Endothelial cell of umbilical vein (primary cell): ENCODE measurements at regions not wholly inside any gene's neighbourhood (a gene's known extent, or its start where the extent isn't known, plus 50 kb on each side); places are given as distances from the start of the nearest gene placed in this dataset.

ENCODE experiments used
- BruUV-seq: library from RNA; stranded (reverse); fragments of 400-500 nt; replicated peaks from 2 replicates; lab custom pipeline; 2021; lab: Mats Ljungman, UMichigan
- CTCF ChIA-PET: fragments of 300-600, 350-600 bp; sonication (Branson Sonifier 250); formaldehyde crosslinking; loops from one replicate; lab custom pipeline; 2021; ENCODE audit warnings: antibody characterized with exemption, inconsistent platforms; lab: Charles Lee
- POLR2A ChIA-PET: fragments of 300-600, 350-600 bp; sonication (Branson Sonifier 250); formaldehyde crosslinking; loops from one replicate; lab custom pipeline; 2021; ENCODE audit warnings: antibody characterized with exemption, inconsistent platforms; lab: Charles Lee
- DNase-seq: peaks from one replicate; pipeline ENCODE4 v3.0.0-alpha.2; 2011; ENCODE audit warnings: low read depth, low spot score
- FAIRE-seq: peaks from 2 replicates; lab custom pipeline; 2011; peaks lifted over from hg19 to GRCh38; lab: Jason Lieb, UNC
- H2AFZ ChIP-seq: 2 replicates; pipeline ENCODE4 v1.6.0; 2012; ENCODE audit warnings: low read depth, low read length, control low read depth, inconsistent platforms
- H3K27ac ChIP-seq: 2 replicates; pipeline ENCODE4 v1.5.1; 2011; ENCODE audit warnings: low read depth, mild to moderate bottlenecking, control low read depth, low read length, moderate library complexity; ENCODE audit not compliant: insufficient read depth
- H3K27me3 ChIP-seq, 2 experiments: 2 replicates each; pipeline versions ENCODE4 v1.6.0 to v1.6.1; 2011; ENCODE audit warnings: low read length in 2 of 2, mixed read lengths in 1 of 2; ENCODE audit not compliant: control insufficient read depth in 2 of 2, insufficient read depth in 2 of 2
- H3K36me3 ChIP-seq, 2 experiments: 2 replicates in 1 of 2; 3 replicates in 1 of 2; pipeline ENCODE4 v1.5.1; 2011; ENCODE audit warnings: low read length in 2 of 2, mild to moderate bottlenecking in 1 of 2, moderate library complexity in 1 of 2; ENCODE audit not compliant: control insufficient read depth in 2 of 2, insufficient read depth in 2 of 2; ENCODE audit errors: extremely low read depth in 1 of 2
- H3K4me1 ChIP-seq: 3 replicates; pipeline ENCODE4 v1.5.1; 2011; ENCODE audit warnings: mild to moderate bottlenecking, low read length; ENCODE audit not compliant: control insufficient read depth, insufficient read depth; ENCODE audit errors: extremely low read depth
- H3K4me2 ChIP-seq: 2 replicates; pipeline ENCODE4 v1.6.1; 2011; ENCODE audit warnings: low read length, control low read depth, mixed read lengths; ENCODE audit not compliant: insufficient read depth
- H3K4me3 ChIP-seq, 3 experiments: fragments of 200-600 bp in 1 of 3; sonication (generic), shearing (Covaris generic) in 1 of 3; replicated peaks in 1 of 3; 2 replicates each; pipeline ENCODE4 v1.5.1; 2011 to 2016; ENCODE audit warnings: control low read depth in 3 of 3, low read length in 3 of 3, mild to moderate bottlenecking in 2 of 3, inconsistent platforms in 1 of 3, low read depth in 1 of 3, moderate library complexity in 1 of 3; ENCODE audit not compliant: insufficient read depth in 1 of 3
- H3K79me2 ChIP-seq: 2 replicates; pipeline ENCODE4 v1.6.0; 2012; ENCODE audit warnings: low read length, inconsistent platforms; ENCODE audit not compliant: control insufficient read depth, insufficient read depth
- H3K9ac ChIP-seq: replicated peaks from 2 replicates; pipeline ENCODE3; 2011; ENCODE audit warnings: low read length, control low read depth; ENCODE audit not compliant: insufficient read depth; ENCODE audit errors: extremely low read depth
- H3K9me1 ChIP-seq: replicated peaks from 3 replicates; pipeline ENCODE4 v1.6.0; 2011; ENCODE audit warnings: mild to moderate bottlenecking, low read length; ENCODE audit not compliant: control insufficient read depth, insufficient read depth; ENCODE audit errors: extremely low read depth
- H3K9me3 ChIP-seq: replicated peaks from 2 replicates; pipeline ENCODE4 v1.5.1; 2012; ENCODE audit warnings: low read length, inconsistent platforms; ENCODE audit not compliant: control insufficient read depth, insufficient read depth
- H4K20me1 ChIP-seq: replicated peaks from 2 replicates; pipeline ENCODE3; 2011; ENCODE audit warnings: mild to moderate bottlenecking, low read length; ENCODE audit not compliant: control insufficient read depth, insufficient read depth; ENCODE audit errors: extremely low read depth
- EZH2 ChIP-seq: IDR thresholded peaks from 2 replicates; pipeline ENCODE4 v1.6.1; 2012; ENCODE audit warnings: borderline replicate concordance, low read depth, mild to moderate bottlenecking, moderate library complexity, low read length, inconsistent platforms; ENCODE audit not compliant: severe bottlenecking
- FOS ChIP-seq: IDR thresholded peaks from 2 replicates; pipeline ENCODE4 v1.6.1; 2011; ENCODE audit warnings: mild to moderate bottlenecking, low read length, moderate library complexity, borderline replicate concordance; ENCODE audit not compliant: insufficient read depth
- GATA2 ChIP-seq: IDR thresholded peaks from 2 replicates; pipeline ENCODE4 v1.7.0; 2011; ENCODE audit warnings: low read depth, mild to moderate bottlenecking, moderate library complexity, mixed read lengths, low read length; ENCODE audit not compliant: insufficient read length, insufficient read depth
- JUN ChIP-seq: IDR thresholded peaks from 2 replicates; pipeline ENCODE4 v1.6.1; 2011; ENCODE audit warnings: borderline replicate concordance, low read depth; ENCODE audit not compliant: insufficient read length, insufficient read depth
- MYC ChIP-seq: IDR thresholded peaks from one replicate; pipeline ENCODE4 v1.6.1; 2011; ENCODE audit warnings: mild to moderate bottlenecking, low read depth, low read length
- POLR2A ChIP-seq: IDR thresholded peaks from 2 replicates; pipeline ENCODE4 v1.6.1; 2012; ENCODE audit warnings: low read depth, mild to moderate bottlenecking, control low read depth, low read length
- POLR2AphosphoS5 ChIP-seq: IDR thresholded peaks from 2 replicates; pipeline ENCODE4 v1.6.1; 2012; ENCODE audit warnings: low read depth, mild to moderate bottlenecking, control low read depth, low read length, moderate library complexity; ENCODE audit not compliant: insufficient read depth
- dilution Hi-C: fragments of 300-500 bp; cut with MboI; formaldehyde crosslinking; loops from one replicate; pipeline ENCODE4 v1.15.0; 2019; ENCODE audit warnings: low sequenced_read_pairs; ENCODE audit not compliant: extremely low pct_ligation_motif_present
- intact Hi-C: fragments of 100-400 bp; cut with micrococcal nuclease; formaldehyde crosslinking; loops from one replicate; pipeline ENCODE4 v1.10.0; 2022
- TF ChIP-seq, protein P1 (sequence below): IDR thresholded peaks from 2 replicates; pipeline ENCODE4 v1.6.1; 2011; ENCODE audit not compliant: insufficient read depth, insufficient read length
- TF ChIP-seq, protein P2 (sequence below), 2 donors: IDR thresholded peaks; 1 replicate in 1 of 2; 2 replicates in 1 of 2; pipeline ENCODE4 v1.5.1; 2011; ENCODE audit warnings: low read length in 2 of 2, mild to moderate bottlenecking in 2 of 2, moderate library complexity in 2 of 2, control low read depth in 1 of 2, inconsistent platforms in 1 of 2, low read depth in 1 of 2; ENCODE audit not compliant: insufficient read depth in 1 of 2; ENCODE audit errors: extremely low read depth in 1 of 2

DNA sequence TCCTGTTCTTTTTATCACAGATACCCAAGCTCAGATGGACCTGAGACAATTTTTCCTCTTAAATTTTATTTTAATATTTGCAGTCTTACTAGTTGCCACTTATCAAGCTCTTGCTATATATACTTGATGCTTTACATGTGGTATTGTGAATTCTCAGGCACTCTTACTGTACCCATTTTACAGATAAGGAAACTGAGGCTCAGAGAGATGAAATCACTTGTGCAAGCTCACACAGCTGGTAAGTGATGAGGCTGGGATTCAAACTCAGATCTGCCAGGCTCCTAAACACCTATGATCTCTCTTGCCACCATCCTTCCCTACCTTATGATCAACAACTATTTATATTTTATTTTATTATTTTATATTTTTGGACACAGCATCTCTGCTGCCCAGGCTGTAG, 133.0 kb upstream of the LHX5 start:
- CTCF ChIA-PET, result no interaction called here
- Histone ChIP-seq H3K4me2 (no peak overlapping the region), H3K27me3 (no peaks in the 10 kb centered on the region), H3K36me3 (no peaks in the 10 kb centered on the region), H3K9ac (no peak overlapping the region), H3K4me3 (no peak overlapping the region), H2AFZ (no peak overlapping the region), H3K27ac (no peak overlapping the region), H3K9me1 (no peaks in the 10 kb centered on the region), H3K4me1 (no peaks in the 10 kb centered on the region), H3K79me2 (no peaks in the 10 kb centered on the region), H4K20me1 (no peaks in the 10 kb centered on the region), H3K9me3 (no peaks in the 10 kb centered on the region)
- intact Hi-C loops, result no loop called here
- POLR2A ChIA-PET, result no interaction called here
- no TSS peak for BruUV-seq
- TF ChIP-seq FOS, result no peak
- TF ChIP-seq MYC, result no peak
- no peak for TF ChIP-seq GATA2
- TF ChIP-seq EZH2, result no peak
- TF ChIP-seq, protein P1, sequence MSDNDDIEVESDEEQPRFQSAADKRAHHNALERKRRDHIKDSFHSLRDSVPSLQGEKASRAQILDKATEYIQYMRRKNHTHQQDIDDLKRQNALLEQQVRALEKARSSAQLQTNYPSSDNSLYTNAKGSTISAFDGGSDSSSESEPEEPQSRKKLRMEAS, result no peak
- no peak for TF ChIP-seq POLR2A
- TF ChIP-seq POLR2AphosphoS5, result no peak
- TF ChIP-seq, protein P2, sequence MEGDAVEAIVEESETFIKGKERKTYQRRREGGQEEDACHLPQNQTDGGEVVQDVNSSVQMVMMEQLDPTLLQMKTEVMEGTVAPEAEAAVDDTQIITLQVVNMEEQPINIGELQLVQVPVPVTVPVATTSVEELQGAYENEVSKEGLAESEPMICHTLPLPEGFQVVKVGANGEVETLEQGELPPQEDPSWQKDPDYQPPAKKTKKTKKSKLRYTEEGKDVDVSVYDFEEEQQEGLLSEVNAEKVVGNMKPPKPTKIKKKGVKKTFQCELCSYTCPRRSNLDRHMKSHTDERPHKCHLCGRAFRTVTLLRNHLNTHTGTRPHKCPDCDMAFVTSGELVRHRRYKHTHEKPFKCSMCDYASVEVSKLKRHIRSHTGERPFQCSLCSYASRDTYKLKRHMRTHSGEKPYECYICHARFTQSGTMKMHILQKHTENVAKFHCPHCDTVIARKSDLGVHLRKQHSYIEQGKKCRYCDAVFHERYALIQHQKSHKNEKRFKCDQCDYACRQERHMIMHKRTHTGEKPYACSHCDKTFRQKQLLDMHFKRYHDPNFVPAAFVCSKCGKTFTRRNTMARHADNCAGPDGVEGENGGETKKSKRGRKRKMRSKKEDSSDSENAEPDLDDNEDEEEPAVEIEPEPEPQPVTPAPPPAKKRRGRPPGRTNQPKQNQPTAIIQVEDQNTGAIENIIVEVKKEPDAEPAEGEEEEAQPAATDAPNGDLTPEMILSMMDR (IDR thresholded peaks at IDR 0.05; ENCODE audit: extremely low read depth in 1 of 2, insufficient read depth in 1 of 2, low read depth in 1 of 2, low read length in 2 of 2), result no peak
- no peak for TF ChIP-seq JUN
- DNase-seq (no peak), FAIRE-seq (no peak)
- dilution Hi-C loops, result no loop called here
